ENCODE measurements at regions not wholly inside any gene's neighbourhood (a gene's known extent, or its start where the extent isn't known, plus 50 kb on each side); places are given as distances from the start of the nearest gene placed in this dataset.
A peak's percentile ranks its signal among the peaks of the same experiment; 100 is the strongest.
"Not testable (repeated sequence)": the region's sequence is repeated elsewhere in the genome, so short reads cannot be mapped to it uniquely, and the experiment has no call there.

GRCh38 chr1:189936861-189937260, 540.8 kb downstream of the BRINP3 start:
- DNase-seq (ENCODE audit: low read depth, low spot score): no peak

GRCh38 chr1:189939967-189940366, 537.7 kb downstream of the BRINP3 start:
- DNase-seq (ENCODE audit: low read depth, low spot score): peak; percentile 44

DNA sequence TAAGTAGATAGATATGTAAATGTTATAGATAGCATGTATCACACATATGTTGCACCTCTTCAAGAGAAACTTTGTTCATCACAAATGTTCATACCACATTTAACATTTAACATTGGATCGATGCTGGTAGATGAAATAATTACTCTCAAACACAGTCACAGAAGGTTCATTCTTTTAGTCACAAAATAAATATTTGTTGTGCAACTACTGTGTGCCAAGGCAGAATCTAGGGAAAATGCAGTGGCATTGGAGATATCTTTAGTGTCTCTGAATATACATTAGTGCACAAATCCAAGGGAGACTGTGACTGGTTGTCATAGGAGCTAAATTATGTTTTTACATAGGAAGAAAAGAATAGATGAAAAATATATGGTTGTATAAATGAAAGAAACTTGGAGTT, 535.7 kb downstream of the BRINP3 start:
- DNase-seq (ENCODE audit: low read depth, low spot score): no peak

DNA sequence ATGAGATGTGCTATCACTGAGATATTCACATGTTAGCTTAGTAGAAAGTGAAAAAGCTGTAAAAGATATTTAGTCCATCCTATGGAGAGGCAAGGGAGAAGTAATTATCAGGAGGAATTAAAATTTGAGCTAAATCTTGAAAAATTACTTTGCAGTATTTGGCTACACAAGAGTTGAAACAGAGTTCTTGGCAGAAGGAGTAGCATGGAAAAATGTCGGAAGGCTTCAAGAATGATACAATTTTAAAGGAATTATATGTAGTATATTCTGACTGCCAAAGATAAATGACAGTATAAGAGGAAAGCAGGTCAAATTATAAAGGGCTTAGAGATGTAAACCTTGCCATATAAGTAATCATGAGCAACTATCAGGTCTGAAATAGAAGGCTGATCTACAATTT, 518.9 kb downstream of the BRINP3 start:
- DNase-seq (ENCODE audit: low read depth, low spot score): no peak

- no peak for DNase-seq (ENCODE audit: low read depth, low spot score)
Observed at GRCh38 chr1:189960769-189961168, 516.9 kb downstream of the BRINP3 start.

DNA sequence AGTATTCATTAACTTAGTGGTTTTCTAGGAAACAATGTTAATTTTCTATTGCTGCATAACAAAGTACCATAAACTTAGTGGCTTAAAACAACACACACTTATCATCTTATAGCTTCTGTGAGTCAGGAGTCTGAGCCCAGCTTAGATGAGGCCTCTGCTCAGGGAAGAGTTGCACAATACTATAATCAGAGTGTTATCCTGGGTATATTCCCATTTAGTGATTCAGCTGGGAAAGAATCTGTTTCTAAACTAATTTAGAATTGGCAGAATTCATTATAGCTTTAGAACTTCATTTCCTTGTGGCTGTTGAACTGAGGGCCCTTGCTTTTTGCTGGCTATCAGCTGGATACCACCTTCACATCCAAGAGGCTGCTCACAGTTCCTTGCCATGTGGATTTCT, 515.5 kb downstream of the BRINP3 start:
- DNase-seq (ENCODE audit: low read depth, low spot score): peak; percentile 64

DNA sequence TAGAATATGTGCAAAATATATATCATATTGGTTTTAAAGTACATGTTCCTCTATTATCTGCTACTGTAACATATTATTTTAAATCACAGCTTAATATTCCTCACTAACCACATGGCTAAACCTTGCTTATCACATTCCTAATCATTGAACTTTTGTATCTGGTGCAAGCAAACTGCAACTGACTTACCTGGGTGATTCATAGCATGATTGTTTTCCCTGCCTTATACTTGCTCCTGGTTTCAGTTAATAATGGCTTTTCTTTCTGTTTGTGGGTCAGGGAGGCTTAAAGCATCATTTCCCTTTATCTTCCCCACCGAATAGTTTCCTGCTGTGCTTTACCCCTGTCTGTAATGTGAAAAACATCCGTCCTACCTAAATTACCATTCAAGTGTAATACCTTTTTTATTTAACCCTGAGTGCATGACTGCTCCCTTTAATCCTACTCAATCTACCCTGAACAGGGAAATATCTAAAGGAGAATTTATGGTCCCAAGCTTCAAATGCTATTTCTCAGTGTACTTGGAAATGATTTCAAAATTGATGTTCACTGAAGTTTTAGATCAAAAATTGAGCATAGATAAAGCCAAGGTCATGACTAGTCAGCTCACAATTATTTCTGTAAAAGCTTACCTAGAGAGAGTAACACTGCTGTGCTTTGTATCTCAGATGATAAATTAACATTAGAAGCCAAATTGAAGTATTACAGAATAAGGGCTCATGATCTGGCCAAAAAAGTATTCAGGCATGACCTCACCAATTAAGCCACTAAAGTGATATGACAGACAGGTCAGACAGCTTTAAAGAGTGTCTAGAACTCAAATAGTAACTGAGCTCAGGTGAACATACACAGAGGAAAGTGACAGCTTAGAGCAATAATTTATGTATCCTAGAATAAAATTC, 507.1 kb downstream of the BRINP3 start:
- no peak for DNase-seq (ENCODE audit: low read depth, low spot score)

GRCh38 chr1:189971656-189972055, 506.0 kb downstream of the BRINP3 start:
- DNase-seq (ENCODE audit: low read depth, low spot score): no peak

- no peak for DNase-seq (ENCODE audit: low read depth, low spot score)
Observed at GRCh38 chr1:189977184-189977583, 500.5 kb downstream of the BRINP3 start.

DNA sequence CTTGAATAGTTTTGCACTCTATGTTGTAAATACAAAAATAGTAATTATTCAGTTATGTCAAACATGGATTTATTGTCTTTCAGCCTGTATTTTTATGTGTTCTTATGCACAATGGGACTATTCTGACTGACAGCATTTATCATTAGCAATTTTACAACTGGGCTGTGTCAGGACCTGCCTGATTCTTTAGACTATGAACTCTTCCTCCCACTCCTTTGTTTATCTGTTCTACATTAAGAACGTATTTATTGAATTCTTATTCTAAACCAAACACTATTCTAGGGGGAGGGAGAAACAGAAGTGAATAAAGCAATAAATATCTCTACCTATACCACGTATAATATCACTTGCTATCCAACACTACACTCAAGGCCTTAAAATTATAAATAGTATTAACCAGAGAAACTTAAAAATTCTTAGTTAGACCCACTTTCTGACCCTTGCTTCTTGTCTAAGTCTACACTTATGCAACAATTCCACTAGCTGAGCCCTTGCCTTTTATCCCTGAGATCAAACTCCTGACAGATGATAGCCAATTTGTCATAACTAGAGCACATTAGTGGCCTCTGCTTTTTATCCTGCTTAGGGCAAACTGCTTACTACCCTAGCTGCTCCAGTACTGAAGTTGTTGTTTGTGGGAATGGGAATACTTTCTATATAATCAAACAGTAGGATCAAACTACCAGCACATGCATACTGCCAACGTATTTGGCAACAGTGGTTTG, 494.3 kb downstream of the BRINP3 start:
- no peak for DNase-seq (ENCODE audit: low read depth, low spot score)

DNA sequence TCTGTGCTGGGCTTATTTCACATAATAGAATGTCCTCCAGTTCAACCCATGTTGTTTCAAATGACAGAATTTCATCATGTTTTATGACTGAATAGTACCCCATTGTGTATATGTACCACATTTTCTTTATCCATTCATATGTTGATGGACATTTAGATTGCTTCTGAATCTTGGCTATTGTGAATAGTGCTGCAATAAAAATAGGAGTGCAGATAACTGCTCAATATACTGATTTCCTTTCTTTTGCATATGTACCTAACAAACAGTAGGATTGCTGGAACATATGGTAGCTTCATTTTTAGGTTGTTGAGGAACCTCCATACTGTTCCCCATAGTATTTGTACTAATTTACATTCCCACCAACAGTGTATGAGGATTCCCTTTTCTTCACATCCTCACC, 491.1 kb downstream of the BRINP3 start:
- DNase-seq (ENCODE audit: low read depth, low spot score): no peak

GRCh38 chr1:189987509-189987908, 490.2 kb downstream of the BRINP3 start:
- no peak for DNase-seq (ENCODE audit: low read depth, low spot score)

DNA sequence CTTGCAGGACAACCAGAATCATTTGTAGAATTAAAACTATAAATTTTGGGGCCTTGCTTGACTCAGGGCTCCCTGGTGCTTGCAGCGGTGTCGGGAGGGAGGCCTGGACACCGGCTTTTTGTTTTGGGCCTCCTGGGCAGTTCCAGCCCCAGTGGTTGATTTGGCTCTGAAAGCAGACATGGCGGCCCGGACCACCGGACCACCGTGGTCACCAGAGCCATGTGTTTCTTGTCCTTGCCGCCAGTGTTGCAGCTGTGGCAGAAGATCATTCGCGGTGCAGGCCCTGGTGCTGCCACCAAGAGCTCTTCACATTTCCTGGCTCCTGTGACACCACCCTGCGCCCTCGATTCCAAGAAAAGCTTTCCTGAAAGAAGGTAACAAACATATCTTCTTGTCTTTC, 484.8 kb downstream of the BRINP3 start:
- no peak for DNase-seq (ENCODE audit: low read depth, low spot score)

GRCh38 chr1:190000365-190000872, 477.2 kb downstream of the BRINP3 start:
- no peak for DNase-seq (ENCODE audit: low read depth, low spot score)

GRCh38 chr1:190001187-190001586, 476.5 kb downstream of the BRINP3 start:
- peak; percentile 16 for DNase-seq (ENCODE audit: low read depth, low spot score)

DNA sequence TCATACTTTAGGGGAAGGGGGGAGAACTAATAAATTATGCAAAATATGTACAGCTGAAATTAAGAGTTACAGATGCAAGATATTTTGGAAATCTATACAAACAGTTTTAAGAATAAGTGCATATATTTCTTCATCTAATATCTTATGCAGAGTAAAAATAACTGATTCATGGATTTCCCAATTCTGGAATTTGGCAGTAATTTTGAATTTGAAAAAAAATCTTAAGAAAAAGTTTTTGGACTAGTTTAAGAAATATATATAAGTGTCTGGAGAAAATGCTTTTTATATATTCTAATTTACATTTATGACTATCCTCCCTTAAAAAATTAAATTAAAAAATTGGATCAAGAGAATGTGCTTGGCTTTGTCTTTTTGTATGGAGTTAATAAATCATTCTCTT, 474.3 kb downstream of the BRINP3 start:
- no peak for DNase-seq (ENCODE audit: low read depth, low spot score)

DNA sequence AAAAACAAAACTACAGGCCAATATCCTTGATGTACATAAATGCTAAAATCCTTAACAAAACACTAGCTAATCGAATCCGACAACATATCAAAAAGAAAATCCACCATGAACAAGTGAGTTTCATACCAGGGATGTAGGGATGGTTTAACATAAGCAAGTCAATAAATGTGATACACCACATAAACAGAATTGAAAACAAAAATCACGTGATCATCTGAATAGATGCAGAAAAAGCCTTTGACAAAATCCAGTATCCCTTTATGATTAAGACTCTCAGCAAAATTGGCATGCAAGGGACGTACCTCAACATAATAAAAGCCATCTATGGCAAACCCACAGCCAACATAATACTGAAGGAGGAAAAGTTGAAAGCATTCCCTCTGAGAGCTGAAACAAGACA, 466.1 kb downstream of the BRINP3 start:
- DNase-seq (ENCODE audit: low read depth, low spot score): no peak

GRCh38 chr1:190019151-190019550, 458.5 kb downstream of the BRINP3 start:
- DNase-seq (ENCODE audit: low read depth, low spot score): not testable (repeated sequence)

DNA sequence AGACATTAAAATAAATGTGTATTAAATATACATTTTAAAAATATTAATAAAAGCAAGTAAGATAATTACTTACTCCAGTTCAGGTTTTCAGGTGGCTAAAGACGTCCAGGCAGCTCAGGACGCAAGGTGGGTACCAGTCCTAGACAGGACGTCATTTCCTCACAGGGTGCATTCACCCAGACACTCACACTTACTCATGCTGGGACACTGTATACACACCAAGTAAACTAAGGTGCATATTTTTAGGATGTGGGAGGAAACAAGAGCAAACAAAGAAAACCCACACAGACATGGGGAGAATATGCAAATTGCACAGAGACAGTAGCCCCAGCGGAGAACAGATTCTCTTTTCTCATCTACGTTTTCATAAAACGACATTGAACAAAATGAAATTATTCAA, 457.9 kb downstream of the BRINP3 start:
- DNase-seq (ENCODE audit: low read depth, low spot score): no peak

DNA sequence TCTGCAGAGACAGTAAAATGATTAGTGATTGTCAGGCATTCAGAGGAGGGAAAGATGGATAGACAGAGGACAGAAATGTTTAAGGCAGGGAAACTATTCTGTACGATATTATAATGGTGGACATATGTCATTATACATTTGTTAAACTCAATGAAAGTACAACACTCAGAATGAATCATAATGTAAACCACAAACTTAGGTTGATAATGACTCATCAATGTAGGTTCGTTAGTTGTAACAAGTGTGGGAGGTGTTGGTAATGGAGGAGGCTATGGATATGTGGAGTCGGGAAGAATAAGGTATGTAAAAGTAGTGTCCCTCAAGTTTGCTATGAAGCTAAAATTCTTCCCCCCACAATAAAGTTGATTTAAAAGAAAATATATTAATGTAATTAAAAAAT, 455.0 kb downstream of the BRINP3 start:
- DNase-seq (ENCODE audit: low read depth, low spot score): peak; percentile 2

DNA sequence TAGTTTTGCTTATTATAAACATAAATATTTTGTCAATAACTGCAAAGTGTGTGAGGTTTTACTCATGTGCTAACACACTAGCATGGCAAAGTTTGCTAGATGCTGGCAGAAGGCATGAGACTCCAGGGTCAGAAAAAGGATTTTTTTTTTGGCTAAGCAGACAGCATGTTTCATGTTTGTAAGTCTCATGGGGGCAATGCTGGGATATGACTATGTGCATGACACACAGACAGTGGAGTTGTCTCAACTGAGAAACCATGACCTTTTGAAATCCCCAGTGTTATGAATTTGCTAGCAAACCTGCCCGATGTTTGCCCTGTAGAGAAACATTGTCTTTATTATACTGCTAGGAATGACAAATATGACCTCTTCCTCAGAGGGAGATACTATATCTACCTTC, 448.2 kb downstream of the BRINP3 start:
- DNase-seq (ENCODE audit: low read depth, low spot score): no peak

- DNase-seq (ENCODE audit: low read depth, low spot score): no peak
Observed at GRCh38 chr1:190043655-190044054, 434.0 kb downstream of the BRINP3 start.

GRCh38 chr1:190046231-190046630, 431.4 kb downstream of the BRINP3 start:
- DNase-seq (ENCODE audit: low read depth, low spot score): no peak
